Activated naive CD8-positive, alpha-beta T cell (primary cell): ENCODE measurements at regions not wholly inside any gene's neighbourhood (a gene's known extent, or its start where the extent isn't known, plus 50 kb on each side); places are given as distances from the start of the nearest gene placed in this dataset.

Source experiments
- H3K27ac Mint-ChIP-seq: one replicate; pipeline ENCODE4 v1.8.0; 2021; ENCODE audit warnings: mixed read lengths
- H3K27me3 Mint-ChIP-seq: one replicate; pipeline ENCODE4 v1.8.0; 2021; ENCODE audit warnings: mixed read lengths
- H3K36me3 Mint-ChIP-seq: one replicate; pipeline ENCODE4 v1.8.0; 2021; ENCODE audit warnings: mixed read lengths
- H3K4me1 Mint-ChIP-seq: one replicate; pipeline ENCODE4 v1.8.0; 2021; ENCODE audit warnings: low read depth, mixed read lengths
- H3K4me3 Mint-ChIP-seq: one replicate; pipeline ENCODE4 v1.8.0; 2021; ENCODE audit warnings: mild to moderate bottlenecking, mixed read lengths
- H3K9me3 Mint-ChIP-seq: one replicate; pipeline ENCODE4 v1.8.0; 2021; ENCODE audit warnings: low read depth, mixed read lengths

- Mint-ChIP-seq H3K4me1 (no peaks in the 10 kb centered on the region), H3K4me3 (no peak overlapping the region), H3K27ac (no peak overlapping the region), H3K36me3 (no peaks in the 10 kb centered on the region), H3K27me3 (no peaks in the 10 kb centered on the region), H3K9me3 (no peaks in the 10 kb centered on the region)
Measured at GRCh38 chr20:60352596-60352995, 394.4 kb downstream of the CDH26 start.

GRCh38 chr20:60354024-60354580 is 395.9 kb downstream of the CDH26 start:
- H3K27ac Mint-ChIP-seq: no peak overlapping the region
- H3K36me3 Mint-ChIP-seq: no peaks in the 10 kb centered on the region
- H3K9me3 Mint-ChIP-seq: no peaks in the 10 kb centered on the region
- no peaks in the 10 kb centered on the region for H3K27me3 Mint-ChIP-seq
- no peak overlapping the region for H3K4me3 Mint-ChIP-seq
- H3K4me1 Mint-ChIP-seq: no peaks in the 10 kb centered on the region

DNA sequence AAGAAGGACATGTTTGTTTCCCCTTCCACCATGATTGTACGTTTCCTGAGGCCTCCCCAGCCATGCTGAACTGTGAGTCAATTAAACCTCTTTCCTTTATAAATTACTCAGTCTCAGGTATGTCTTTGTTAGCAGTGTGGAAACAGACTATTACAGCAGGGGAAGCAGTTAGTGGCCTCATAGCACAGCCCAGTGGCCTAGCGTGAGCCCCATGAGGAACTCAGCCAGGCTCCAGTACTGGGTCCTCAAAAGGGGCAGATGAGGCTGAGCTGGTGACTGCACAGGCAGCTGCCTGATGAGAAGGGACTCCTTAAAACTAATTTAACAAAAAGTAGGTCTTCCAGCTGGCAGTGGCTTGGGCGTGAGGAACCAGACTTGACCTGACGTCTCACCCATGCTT is 399.9 kb downstream of the CDH26 start:
- Mint-ChIP-seq H3K36me3 (no peaks in the 10 kb centered on the region), H3K9me3 (no peaks in the 10 kb centered on the region), H3K27me3 (no peaks in the 10 kb centered on the region), H3K4me3 (no peak overlapping the region), H3K27ac (no peak overlapping the region), H3K4me1 (no peaks in the 10 kb centered on the region)

DNA sequence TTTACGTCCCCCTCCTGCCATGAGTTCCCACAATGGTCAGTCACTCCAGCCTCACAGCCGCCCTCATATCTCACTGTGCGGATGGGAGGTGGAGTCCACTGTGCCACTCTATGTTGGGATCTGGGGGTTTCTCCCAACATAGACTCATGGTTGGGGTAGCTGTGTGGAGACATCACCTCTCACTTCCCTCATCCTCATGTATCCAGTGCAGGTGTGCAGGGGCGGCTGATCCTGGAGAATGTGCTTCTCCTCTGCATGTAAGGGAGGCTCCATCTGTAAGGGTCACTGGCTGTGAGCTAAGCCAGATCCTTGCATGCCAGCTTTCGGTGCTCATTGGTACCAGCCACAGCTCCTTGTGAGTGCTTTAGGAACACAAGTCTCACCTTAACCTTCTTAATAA is 400.8 kb downstream of the CDH26 start:
- no peaks in the 10 kb centered on the region for H3K27me3 Mint-ChIP-seq
- no peaks in the 10 kb centered on the region for H3K4me1 Mint-ChIP-seq
- no peaks in the 10 kb centered on the region for H3K9me3 Mint-ChIP-seq
- no peak overlapping the region for H3K27ac Mint-ChIP-seq
- no peaks in the 10 kb centered on the region for H3K36me3 Mint-ChIP-seq
- no peak overlapping the region for H3K4me3 Mint-ChIP-seq

DNA sequence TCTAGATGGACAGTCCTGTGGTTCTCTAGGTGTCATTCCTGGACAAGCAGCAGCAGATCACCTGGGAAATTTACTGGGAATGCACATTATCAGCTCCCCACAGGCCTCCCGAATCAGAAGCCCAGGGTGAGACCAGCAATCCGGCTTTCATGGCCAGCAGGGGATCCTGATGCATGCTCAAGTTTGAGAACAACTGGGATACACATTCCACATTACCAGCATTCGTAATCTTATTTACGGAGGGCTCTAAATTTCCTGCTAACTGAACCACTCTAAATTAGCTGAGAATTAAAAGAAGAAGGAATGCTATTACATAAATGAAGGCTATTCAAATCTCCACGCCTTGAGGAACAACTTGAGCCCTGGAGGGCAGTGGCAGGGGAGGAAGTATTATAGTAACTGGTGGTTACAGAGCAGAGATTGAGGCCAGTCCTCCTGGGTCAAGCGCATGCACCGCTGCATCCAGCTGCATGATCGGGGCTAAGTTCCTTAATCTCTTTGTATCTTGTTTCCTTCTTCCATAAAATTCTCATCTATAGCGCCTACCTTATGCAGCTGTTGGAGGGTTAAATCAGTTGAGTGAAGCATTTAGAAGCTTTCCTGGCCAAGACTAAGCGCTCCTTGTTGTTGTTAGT is 403.7 kb downstream of the CDH26 start:
- Mint-ChIP-seq H3K27me3 (no peaks in the 10 kb centered on the region), H3K4me3 (no peak overlapping the region), H3K27ac (no peak overlapping the region), H3K9me3 (no peaks in the 10 kb centered on the region), H3K36me3 (no peaks in the 10 kb centered on the region), H3K4me1 (no peaks in the 10 kb centered on the region)

- H3K36me3 Mint-ChIP-seq: no peaks in the 10 kb centered on the region
- no peak overlapping the region for H3K27ac Mint-ChIP-seq
- no peaks in the 10 kb centered on the region for H3K9me3 Mint-ChIP-seq
- no peaks in the 10 kb centered on the region for H3K27me3 Mint-ChIP-seq
- no peaks in the 10 kb centered on the region for H3K4me1 Mint-ChIP-seq
- H3K4me3 Mint-ChIP-seq: no peak overlapping the region
Measured at GRCh38 chr20:60362531-60362930, 404.3 kb downstream of the CDH26 start.

DNA sequence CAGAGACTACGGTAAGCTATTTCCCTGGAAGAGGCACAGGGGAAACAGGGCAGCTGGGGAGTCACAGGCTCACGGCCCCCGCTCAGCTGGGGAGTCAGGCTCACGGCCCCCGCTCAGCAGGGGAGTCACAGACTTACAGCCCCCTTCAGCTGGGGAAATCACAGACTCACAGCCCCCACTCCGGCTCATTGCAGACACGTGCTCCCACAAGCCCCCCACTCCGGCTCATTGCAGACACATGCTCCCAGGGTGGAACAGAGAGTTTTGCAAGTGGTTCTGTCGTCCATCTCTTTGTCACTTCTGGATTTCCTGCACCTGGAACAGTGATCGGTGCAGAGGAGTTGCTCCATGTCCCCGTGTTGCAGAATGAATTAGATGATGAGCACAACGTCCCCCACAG is 405.5 kb downstream of the CDH26 start:
- H3K27ac Mint-ChIP-seq: no peak overlapping the region
- H3K9me3 Mint-ChIP-seq: no peaks in the 10 kb centered on the region
- no peaks in the 10 kb centered on the region for H3K4me1 Mint-ChIP-seq
- no peaks in the 10 kb centered on the region for H3K27me3 Mint-ChIP-seq
- no peaks in the 10 kb centered on the region for H3K36me3 Mint-ChIP-seq
- no peak overlapping the region for H3K4me3 Mint-ChIP-seq

- H3K27me3 Mint-ChIP-seq: peaks cover 2% of the 10 kb centered on the region
- H3K4me3 Mint-ChIP-seq: no peak overlapping the region
- H3K9me3 Mint-ChIP-seq: no peaks in the 10 kb centered on the region
- H3K27ac Mint-ChIP-seq: no peak overlapping the region
- H3K36me3 Mint-ChIP-seq: no peaks in the 10 kb centered on the region
- H3K4me1 Mint-ChIP-seq: no peaks in the 10 kb centered on the region
Measured at GRCh38 chr20:60365064-60365666, 406.9 kb downstream of the CDH26 start.

- no peaks in the 10 kb centered on the region for H3K4me1 Mint-ChIP-seq
- no peaks in the 10 kb centered on the region for H3K36me3 Mint-ChIP-seq
- no peak overlapping the region for H3K27ac Mint-ChIP-seq
- H3K27me3 Mint-ChIP-seq: peaks cover 2% of the 10 kb centered on the region
- H3K9me3 Mint-ChIP-seq: no peaks in the 10 kb centered on the region
- no peak overlapping the region for H3K4me3 Mint-ChIP-seq
Measured at GRCh38 chr20:60365882-60366281, 407.7 kb downstream of the CDH26 start.

DNA sequence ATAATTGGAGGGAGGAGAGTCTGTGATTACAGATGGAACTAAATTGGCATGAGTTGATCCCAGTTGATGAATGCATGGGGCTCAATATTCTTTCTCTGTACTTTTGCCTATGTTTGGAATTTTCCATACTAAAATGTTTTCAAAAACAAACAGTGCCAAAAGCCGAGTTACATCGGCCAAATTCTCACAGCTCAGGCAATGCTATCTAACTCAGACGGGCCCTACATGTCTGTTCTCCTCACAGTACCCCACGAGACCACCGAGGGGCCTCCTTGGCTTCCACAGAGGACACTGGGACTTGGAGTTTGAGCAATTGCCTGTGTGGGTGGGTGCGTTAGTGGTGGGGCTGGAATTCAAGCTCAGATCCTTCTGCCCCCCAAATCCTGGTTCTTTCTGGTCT is 413.2 kb downstream of the CDH26 start:
- H3K4me3 Mint-ChIP-seq: no peak overlapping the region
- no peaks in the 10 kb centered on the region for H3K9me3 Mint-ChIP-seq
- H3K27me3 Mint-ChIP-seq: peaks cover 8% of the 10 kb centered on the region
- no peaks in the 10 kb centered on the region for H3K36me3 Mint-ChIP-seq
- no peaks in the 10 kb centered on the region for H3K4me1 Mint-ChIP-seq
- H3K27ac Mint-ChIP-seq: no peak overlapping the region

- no peaks in the 10 kb centered on the region for H3K4me1 Mint-ChIP-seq
- H3K27ac Mint-ChIP-seq: no peak overlapping the region
- H3K9me3 Mint-ChIP-seq: no peaks in the 10 kb centered on the region
- H3K36me3 Mint-ChIP-seq: no peaks in the 10 kb centered on the region
- H3K27me3 Mint-ChIP-seq: peaks cover 11% of the 10 kb centered on the region
- no peak overlapping the region for H3K4me3 Mint-ChIP-seq
Measured at GRCh38 chr20:60372275-60372674, 414.1 kb downstream of the CDH26 start.

GRCh38 chr20:60372822-60373221 is 414.6 kb downstream of the CDH26 start:
- H3K4me1 Mint-ChIP-seq: no peaks in the 10 kb centered on the region
- H3K4me3 Mint-ChIP-seq: no peak overlapping the region
- H3K27me3 Mint-ChIP-seq: peaks cover 11% of the 10 kb centered on the region
- H3K27ac Mint-ChIP-seq: no peak overlapping the region
- no peaks in the 10 kb centered on the region for H3K9me3 Mint-ChIP-seq
- H3K36me3 Mint-ChIP-seq: no peaks in the 10 kb centered on the region

- Mint-ChIP-seq H3K36me3 (no peaks in the 10 kb centered on the region), H3K27ac (no peak overlapping the region), H3K9me3 (no peaks in the 10 kb centered on the region), H3K27me3 (peaks cover 10% of the 10 kb centered on the region), H3K4me1 (no peaks in the 10 kb centered on the region), H3K4me3 (no peak overlapping the region)
Measured at GRCh38 chr20:60378620-60379019, 420.4 kb downstream of the CDH26 start.

DNA sequence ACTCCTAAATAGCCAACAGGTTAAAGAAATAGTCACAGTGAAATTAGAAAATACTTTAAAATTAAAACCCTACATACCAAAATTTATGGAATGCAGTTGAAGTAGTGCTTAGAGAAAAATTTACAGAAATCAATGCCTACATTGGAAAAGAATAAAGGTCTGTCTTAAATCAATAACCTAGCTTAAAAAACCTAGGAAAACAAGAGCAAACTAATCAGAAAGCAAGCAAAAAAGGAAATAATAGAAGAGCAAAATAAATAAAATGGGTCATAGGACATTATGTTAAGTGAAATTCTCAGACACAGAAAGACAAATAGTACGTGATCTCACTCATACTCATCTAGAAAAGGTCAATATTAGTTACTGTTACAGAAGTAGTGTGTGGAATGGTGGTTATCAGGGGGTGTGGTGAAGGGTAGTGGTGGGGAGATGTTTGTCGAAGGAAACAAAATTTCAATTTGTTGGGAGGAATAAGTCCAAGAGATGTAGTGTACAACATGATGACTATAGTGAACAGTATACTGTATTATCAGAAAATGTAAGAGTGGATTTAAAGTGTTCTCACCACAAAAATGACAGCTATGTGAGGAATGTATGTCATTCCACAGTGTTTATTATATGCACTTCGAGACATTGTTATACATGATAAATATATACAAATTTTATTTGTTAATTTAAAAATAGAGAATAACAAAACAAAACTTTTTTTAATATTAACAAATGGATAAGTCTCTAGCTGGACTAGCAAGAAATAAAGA is 423.6 kb downstream of the CDH26 start:
- Mint-ChIP-seq H3K27me3 (peaks cover 6% of the 10 kb centered on the region), H3K36me3 (no peaks in the 10 kb centered on the region), H3K4me3 (no peak overlapping the region), H3K9me3 (no peaks in the 10 kb centered on the region), H3K4me1 (no peaks in the 10 kb centered on the region), H3K27ac (no peak overlapping the region)

DNA sequence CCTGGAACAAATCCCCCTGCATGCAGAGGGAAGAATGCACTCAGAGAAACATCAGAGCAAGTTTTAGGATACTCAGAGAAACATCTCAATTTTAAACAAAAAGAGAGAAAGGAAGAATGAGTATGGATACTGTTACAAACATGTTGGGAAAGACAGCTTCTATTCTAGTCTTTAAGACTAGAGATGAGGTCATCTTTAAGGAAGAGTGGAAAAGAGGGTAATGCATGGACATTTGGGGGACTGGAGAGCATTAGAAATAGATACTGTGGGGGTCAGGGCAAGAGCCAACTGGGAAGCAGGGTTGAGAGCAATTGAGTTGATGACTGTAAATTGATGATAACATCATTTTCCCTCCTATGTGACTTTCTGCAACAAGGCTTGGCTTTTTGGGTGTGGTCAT is 431.2 kb downstream of the CDH26 start:
- Mint-ChIP-seq H3K27ac (no peak overlapping the region), H3K9me3 (no peaks in the 10 kb centered on the region), H3K36me3 (no peaks in the 10 kb centered on the region), H3K4me1 (no peaks in the 10 kb centered on the region), H3K4me3 (no peak overlapping the region), H3K27me3 (peaks cover 4% of the 10 kb centered on the region)
